NCI-H128 (cell line): ENCODE measurements at regions not wholly inside any gene's neighbourhood (a gene's known extent, or its start where the extent isn't known, plus 50 kb on each side); places are given as distances from the start of the nearest gene placed in this dataset.

ENCODE experiments used
- DNase-seq: peaks from one replicate; lab custom pipeline; 2025; ENCODE audit not compliant: unreplicated experiment; lab: John Stamatoyannopoulos, UW

- DNase-seq: no peak
These were observed 200.3 kb upstream of the PPP2R2D start for GRCh38 chr10:131700506-131700905.

GRCh38 chr10:131701131-131701947 lies 199.5 kb upstream of the PPP2R2D start:
- DNase-seq: no peak

GRCh38 chr10:131702531-131703356 lies 198.1 kb upstream of the PPP2R2D start:
- no peak for DNase-seq

- DNase-seq: no peak
These were observed 197.3 kb upstream of the PPP2R2D start for GRCh38 chr10:131703541-131703940.

- DNase-seq: no peak
These were observed 196.9 kb upstream of the PPP2R2D start for GRCh38 chr10:131703941-131704340.

GRCh38 chr10:131706476-131706875 lies 194.3 kb upstream of the PPP2R2D start:
- DNase-seq: no peak

GRCh38 chr10:131706952-131707351 lies 193.9 kb upstream of the PPP2R2D start:
- DNase-seq: no peak

GRCh38 chr10:131708225-131708880 lies 192.5 kb upstream of the PPP2R2D start:
- no peak for DNase-seq

GRCh38 chr10:131710142-131710861 lies 190.5 kb upstream of the PPP2R2D start:
- no peak for DNase-seq

- no peak for DNase-seq
These were observed 178.7 kb upstream of the PPP2R2D start for GRCh38 chr10:131722121-131722520.

- DNase-seq: no peak
These were observed 178.1 kb upstream of the PPP2R2D start for GRCh38 chr10:131722525-131723264.

GRCh38 chr10:131723297-131724168 lies 177.3 kb upstream of the PPP2R2D start:
- DNase-seq: no peak

- DNase-seq: no peak
These were observed 176.7 kb upstream of the PPP2R2D start for GRCh38 chr10:131724169-131724545.

- DNase-seq: no peak
These were observed 175.8 kb upstream of the PPP2R2D start for GRCh38 chr10:131724891-131725580.

GRCh38 chr10:131725581-131726069 lies 175.2 kb upstream of the PPP2R2D start:
- DNase-seq: no peak

GRCh38 chr10:131726076-131726880 lies 174.5 kb upstream of the PPP2R2D start:
- no peak for DNase-seq

GRCh38 chr10:131726967-131727366 lies 173.8 kb upstream of the PPP2R2D start:
- DNase-seq: no peak

- DNase-seq: no peak
These were observed 173.2 kb upstream of the PPP2R2D start for GRCh38 chr10:131727560-131727959.
